T-helper 17 cell (primary cell): ENCODE measurements at regions not wholly inside any gene's neighbourhood (a gene's known extent, or its start where the extent isn't known, plus 50 kb on each side); places are given as distances from the start of the nearest gene placed in this dataset.
"Not testable (repeated sequence)": the region's sequence is repeated elsewhere in the genome, so short reads cannot be mapped to it uniquely, and the experiment has no call there.

Experiments used
- ATAC-seq: fragments of 150-1000 bp; cut with Tn5 transposase; 2 replicates; pipeline ENCODE4 v1.10.0; 2021; ENCODE audit warnings: mild to moderate bottlenecking, moderate library complexity
- DNase-seq, 3 donors: peaks; one replicate each; pipeline versions ENCODE4 v3.0.0 to v3.0.0-alpha.2; 2020 to 2021
- H3K9me3 ChIP-seq: one replicate; pipeline ENCODE4 v1.7.0; 2013; ENCODE audit warnings: low read length, mild to moderate bottlenecking; ENCODE audit not compliant: control insufficient read depth, poor library complexity, severe bottlenecking
- H3K27ac Mint-ChIP-seq: one replicate; pipeline ENCODE4 v1.8.0; 2022; ENCODE audit warnings: mild to moderate bottlenecking, moderate library complexity, mixed read lengths
- H3K27me3 Mint-ChIP-seq: one replicate; pipeline ENCODE4 v1.8.0; 2022; ENCODE audit warnings: mixed read lengths
- H3K36me3 Mint-ChIP-seq: one replicate; pipeline ENCODE4 v1.8.0; 2022; ENCODE audit warnings: low read depth, mixed read lengths
- H3K4me1 Mint-ChIP-seq: one replicate; pipeline ENCODE4 v1.8.0; 2022; ENCODE audit warnings: mild to moderate bottlenecking, mixed read lengths
- H3K4me3 Mint-ChIP-seq: one replicate; pipeline ENCODE4 v1.8.0; 2022; ENCODE audit warnings: mild to moderate bottlenecking, moderate library complexity, mixed read lengths

GRCh38 chr1:14375226-14375625 lies 223.3 kb upstream of the KAZN start:
- ATAC-seq (no peak), DNase-seq (no peak)
- H3K4me3 Mint-ChIP-seq: no peak overlapping the region
- H3K9me3 ChIP-seq: peaks cover 1% of the 10 kb centered on the region
- no peak overlapping the region for H3K27ac Mint-ChIP-seq
- no peaks in the 10 kb centered on the region for H3K36me3 Mint-ChIP-seq
- no peaks in the 10 kb centered on the region for H3K4me1 Mint-ChIP-seq
- H3K27me3 Mint-ChIP-seq: no peaks in the 10 kb centered on the region

- no peaks in the 10 kb centered on the region for H3K4me1 Mint-ChIP-seq
- no peak for DNase-seq
- H3K27me3 Mint-ChIP-seq: no peaks in the 10 kb centered on the region
These were observed 221.1 kb upstream of the KAZN start for GRCh38 chr1:14377386-14377785.

GRCh38 chr1:14380408-14380807 lies 218.1 kb upstream of the KAZN start:
- ATAC-seq (no peak), DNase-seq (no peak)
- Mint-ChIP-seq H3K4me1 (no peaks in the 10 kb centered on the region), H3K36me3 (no peaks in the 10 kb centered on the region), H3K4me3 (no peak overlapping the region), H3K27ac (no peak overlapping the region), H3K27me3 (no peaks in the 10 kb centered on the region)
- peaks cover 5% of the 10 kb centered on the region for H3K9me3 ChIP-seq

More at GRCh38 chr1:14377386-14377785, 221.1 kb upstream of the KAZN start:
- peaks cover 5% of the 10 kb centered on the region for H3K9me3 ChIP-seq
- H3K4me3 Mint-ChIP-seq: no peak overlapping the region
- H3K36me3 Mint-ChIP-seq: no peaks in the 10 kb centered on the region
- ATAC-seq: no peak
- no peak overlapping the region for H3K27ac Mint-ChIP-seq

GRCh38 chr1:14390816-14391215 lies 207.7 kb upstream of the KAZN start:
- H3K36me3 Mint-ChIP-seq: no peaks in the 10 kb centered on the region
- peaks cover 16% of the 10 kb centered on the region for H3K27me3 Mint-ChIP-seq
- H3K4me1 Mint-ChIP-seq: no peaks in the 10 kb centered on the region
- no peak overlapping the region for H3K4me3 Mint-ChIP-seq
- H3K9me3 ChIP-seq: no peaks in the 10 kb centered on the region
- H3K27ac Mint-ChIP-seq: no peak overlapping the region
- DNase-seq (no peak), ATAC-seq (no peak)

GRCh38 chr1:14392161-14392858 lies 206.2 kb upstream of the KAZN start:
- Mint-ChIP-seq H3K4me3 (no peak overlapping the region), H3K27ac (no peak overlapping the region), H3K4me1 (no peaks in the 10 kb centered on the region), H3K36me3 (no peaks in the 10 kb centered on the region), H3K27me3 (peaks cover 16% of the 10 kb centered on the region)
- DNase-seq (no peak), ATAC-seq (no peak)
- no peaks in the 10 kb centered on the region for H3K9me3 ChIP-seq

GRCh38 chr1:14392859-14393365 lies 205.6 kb upstream of the KAZN start:
- Mint-ChIP-seq H3K27ac (no peak overlapping the region), H3K4me3 (no peak overlapping the region), H3K36me3 (no peaks in the 10 kb centered on the region), H3K4me1 (no peaks in the 10 kb centered on the region), H3K27me3 (peaks cover 16% of the 10 kb centered on the region)
- no peak for DNase-seq
- no peaks in the 10 kb centered on the region for H3K9me3 ChIP-seq
- ATAC-seq: no peak

- H3K9me3 ChIP-seq: no peaks in the 10 kb centered on the region
- no peaks in the 10 kb centered on the region for H3K36me3 Mint-ChIP-seq
- H3K27me3 Mint-ChIP-seq: peaks cover 9% of the 10 kb centered on the region
- no peak overlapping the region for H3K27ac Mint-ChIP-seq
- DNase-seq (no peak), ATAC-seq (no peak)
- H3K4me1 Mint-ChIP-seq: no peaks in the 10 kb centered on the region
- no peak overlapping the region for H3K4me3 Mint-ChIP-seq
These were observed 202.4 kb upstream of the KAZN start for GRCh38 chr1:14396100-14396499.

GRCh38 chr1:14403961-14404645 lies 194.4 kb upstream of the KAZN start:
- ATAC-seq (no peak), DNase-seq (no peak)
- Mint-ChIP-seq H3K27ac (no peak overlapping the region), H3K4me3 (no peak overlapping the region), H3K4me1 (no peaks in the 10 kb centered on the region), H3K36me3 (no peaks in the 10 kb centered on the region), H3K27me3 (peaks cover 20% of the 10 kb centered on the region)
- no peaks in the 10 kb centered on the region for H3K9me3 ChIP-seq

- no peaks in the 10 kb centered on the region for H3K9me3 ChIP-seq
- no peak overlapping the region for H3K27ac Mint-ChIP-seq
- DNase-seq: no peak
- H3K27me3 Mint-ChIP-seq: peaks cover 23% of the 10 kb centered on the region
- H3K4me3 Mint-ChIP-seq: no peak overlapping the region
- ATAC-seq: no peak
- H3K4me1 Mint-ChIP-seq: no peaks in the 10 kb centered on the region
- H3K36me3 Mint-ChIP-seq: no peaks in the 10 kb centered on the region
These were observed 193.6 kb upstream of the KAZN start for GRCh38 chr1:14404862-14405301.

- H3K4me3 Mint-ChIP-seq: no peak overlapping the region
- H3K9me3 ChIP-seq: no peaks in the 10 kb centered on the region
- H3K4me1 Mint-ChIP-seq: peaks cover 2% of the 10 kb centered on the region
- peaks cover 25% of the 10 kb centered on the region for H3K27me3 Mint-ChIP-seq
- H3K27ac Mint-ChIP-seq: no peak overlapping the region
- ATAC-seq (no peak), DNase-seq (no peak)
- H3K36me3 Mint-ChIP-seq: no peaks in the 10 kb centered on the region
These were observed 186.2 kb upstream of the KAZN start for GRCh38 chr1:14412235-14412634.

GRCh38 chr1:14413819-14414490 lies 184.5 kb upstream of the KAZN start:
- Mint-ChIP-seq H3K27me3 (peaks cover 13% of the 10 kb centered on the region), H3K4me3 (no peak overlapping the region), H3K36me3 (no peaks in the 10 kb centered on the region), H3K27ac (no peak overlapping the region), H3K4me1 (peaks cover 2% of the 10 kb centered on the region)
- ATAC-seq (no peak), DNase-seq (no peak)
- H3K9me3 ChIP-seq: no peaks in the 10 kb centered on the region

- H3K36me3 Mint-ChIP-seq: no peaks in the 10 kb centered on the region
- no peak for ATAC-seq
- peaks cover 2% of the 10 kb centered on the region for H3K4me1 Mint-ChIP-seq
These were observed 183.1 kb upstream of the KAZN start for GRCh38 chr1:14415396-14415795.

GRCh38 chr1:14419778-14420218 lies 178.7 kb upstream of the KAZN start:
- H3K4me3 Mint-ChIP-seq, H3K27me3 Mint-ChIP-seq, H3K27ac Mint-ChIP-seq, H3K4me1 Mint-ChIP-seq, H3K36me3 Mint-ChIP-seq, DNase-seq, ATAC-seq, H3K9me3 ChIP-seq: not testable (repeated sequence)

More at GRCh38 chr1:14415396-14415795, 183.1 kb upstream of the KAZN start:
- no peak for DNase-seq
- H3K9me3 ChIP-seq: no peaks in the 10 kb centered on the region
- Mint-ChIP-seq H3K4me3 (no peak overlapping the region), H3K27me3 (peaks cover 5% of the 10 kb centered on the region), H3K27ac (no peak overlapping the region)
